OCI-LY1 (cell line): ENCODE measurements at regions not wholly inside any gene's neighbourhood (a gene's known extent, or its start where the extent isn't known, plus 50 kb on each side); places are given as distances from the start of the nearest gene placed in this dataset.
"Not testable (repeated sequence)": the region's sequence is repeated elsewhere in the genome, so short reads cannot be mapped to it uniquely, and the experiment has no call there.

Experiments
- EZH2 ChIP-seq: fragments of 200-600 bp; sonication (generic), shearing (Covaris generic); IDR thresholded peaks from 2 replicates; pipeline ENCODE4 v1.8.0; 2017; ENCODE audit warnings: borderline replicate concordance, mixed run types, mild to moderate bottlenecking, antibody characterized with exemption, low read length, moderate library complexity, mixed read lengths
- TF ChIP-seq, protein P1 (sequence below): fragments of 200-600 bp; sonication (generic), shearing (Covaris generic); IDR thresholded peaks from 2 replicates; pipeline ENCODE4 v1.5.1; 2017; ENCODE audit warnings: mild to moderate bottlenecking, antibody characterized with exemption, low read length, moderate library complexity, mixed read lengths

DNA sequence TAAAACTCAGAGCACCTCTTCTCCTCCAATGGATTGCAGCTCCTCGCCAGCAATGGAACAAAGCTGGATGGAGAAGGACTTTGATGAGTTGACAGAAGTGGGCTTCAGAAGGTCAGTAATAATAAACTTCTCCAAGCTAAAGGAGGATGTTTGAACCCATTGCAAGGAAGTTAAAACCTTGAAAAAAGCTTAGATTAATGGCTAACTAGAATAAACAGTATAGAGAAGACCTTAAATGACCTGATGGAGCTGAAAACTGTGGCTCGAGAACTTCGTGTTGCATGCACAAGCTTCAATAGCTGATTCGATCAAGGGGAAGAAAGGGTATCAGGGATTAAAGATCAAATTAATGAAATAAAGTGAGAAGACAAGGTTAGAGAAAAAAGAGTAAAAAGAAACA, 112.3 kb upstream of the PIK3R1 start:
- TF ChIP-seq, protein P1, sequence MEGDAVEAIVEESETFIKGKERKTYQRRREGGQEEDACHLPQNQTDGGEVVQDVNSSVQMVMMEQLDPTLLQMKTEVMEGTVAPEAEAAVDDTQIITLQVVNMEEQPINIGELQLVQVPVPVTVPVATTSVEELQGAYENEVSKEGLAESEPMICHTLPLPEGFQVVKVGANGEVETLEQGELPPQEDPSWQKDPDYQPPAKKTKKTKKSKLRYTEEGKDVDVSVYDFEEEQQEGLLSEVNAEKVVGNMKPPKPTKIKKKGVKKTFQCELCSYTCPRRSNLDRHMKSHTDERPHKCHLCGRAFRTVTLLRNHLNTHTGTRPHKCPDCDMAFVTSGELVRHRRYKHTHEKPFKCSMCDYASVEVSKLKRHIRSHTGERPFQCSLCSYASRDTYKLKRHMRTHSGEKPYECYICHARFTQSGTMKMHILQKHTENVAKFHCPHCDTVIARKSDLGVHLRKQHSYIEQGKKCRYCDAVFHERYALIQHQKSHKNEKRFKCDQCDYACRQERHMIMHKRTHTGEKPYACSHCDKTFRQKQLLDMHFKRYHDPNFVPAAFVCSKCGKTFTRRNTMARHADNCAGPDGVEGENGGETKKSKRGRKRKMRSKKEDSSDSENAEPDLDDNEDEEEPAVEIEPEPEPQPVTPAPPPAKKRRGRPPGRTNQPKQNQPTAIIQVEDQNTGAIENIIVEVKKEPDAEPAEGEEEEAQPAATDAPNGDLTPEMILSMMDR, result not testable (repeated sequence)
- TF ChIP-seq EZH2, result not testable (repeated sequence)
